ENCODE measurements at regions not wholly inside any gene's neighbourhood (a gene's known extent, or its start where the extent isn't known, plus 50 kb on each side); places are given as distances from the start of the nearest gene placed in this dataset.

- no TSS peak for BruUV-seq (replicated peaks)
- DNase-seq (ENCODE audit: low read depth, low spot score), result no peak
- no peaks in the 10 kb centered on the region for H3K9me3 ChIP-seq (ENCODE audit: control insufficient read depth in 1 of 2, insufficient read depth in 1 of 2, low read depth in 1 of 2, low read length in 2 of 2)
- H3K9me2 ChIP-seq (ENCODE audit: insufficient read depth), result no peaks in the 10 kb centered on the region
- H3K27me3 ChIP-seq (ENCODE audit: insufficient read depth, low read length), result no peaks in the 10 kb centered on the region
- TF ChIP-seq TCF7L2 (IDR thresholded peaks at IDR 0.05; ENCODE audit: borderline replicate concordance, extremely low read depth, insufficient read depth, insufficient read length) (no peak), CEBPB (IDR thresholded peaks at IDR 0.05; ENCODE audit: low read depth) (no peak), ELF1 (IDR thresholded peaks at IDR 0.05; ENCODE audit: borderline replicate concordance, low read depth) (no peak), SIN3A (IDR thresholded peaks at IDR 0.05; ENCODE audit: low read depth) (no peak), ZFX (IDR thresholded peaks at IDR 0.05) (no peak), POLR2A (IDR thresholded peaks at IDR 0.05; ENCODE audit: borderline replicate concordance, extremely low read depth, insufficient read depth, insufficient read length) (no peak), MAX (IDR thresholded peaks at IDR 0.05) (no peak), FOSL1 (IDR thresholded peaks at IDR 0.05; ENCODE audit: low read depth) (no peak)
- TF ChIP-seq, protein P1, sequence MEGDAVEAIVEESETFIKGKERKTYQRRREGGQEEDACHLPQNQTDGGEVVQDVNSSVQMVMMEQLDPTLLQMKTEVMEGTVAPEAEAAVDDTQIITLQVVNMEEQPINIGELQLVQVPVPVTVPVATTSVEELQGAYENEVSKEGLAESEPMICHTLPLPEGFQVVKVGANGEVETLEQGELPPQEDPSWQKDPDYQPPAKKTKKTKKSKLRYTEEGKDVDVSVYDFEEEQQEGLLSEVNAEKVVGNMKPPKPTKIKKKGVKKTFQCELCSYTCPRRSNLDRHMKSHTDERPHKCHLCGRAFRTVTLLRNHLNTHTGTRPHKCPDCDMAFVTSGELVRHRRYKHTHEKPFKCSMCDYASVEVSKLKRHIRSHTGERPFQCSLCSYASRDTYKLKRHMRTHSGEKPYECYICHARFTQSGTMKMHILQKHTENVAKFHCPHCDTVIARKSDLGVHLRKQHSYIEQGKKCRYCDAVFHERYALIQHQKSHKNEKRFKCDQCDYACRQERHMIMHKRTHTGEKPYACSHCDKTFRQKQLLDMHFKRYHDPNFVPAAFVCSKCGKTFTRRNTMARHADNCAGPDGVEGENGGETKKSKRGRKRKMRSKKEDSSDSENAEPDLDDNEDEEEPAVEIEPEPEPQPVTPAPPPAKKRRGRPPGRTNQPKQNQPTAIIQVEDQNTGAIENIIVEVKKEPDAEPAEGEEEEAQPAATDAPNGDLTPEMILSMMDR (IDR thresholded peaks at IDR 0.05 in 2 of 3, conservative IDR thresholded peaks at IDR 0.05 in 1 of 3; ENCODE audit: borderline replicate concordance in 1 of 3, insufficient read depth in 1 of 3, low read depth in 2 of 3, low read length in 2 of 3), result no peak
- POLR2A ChIA-PET, result no interaction called here
- no peaks in the 10 kb centered on the region for H4K20me1 ChIP-seq (ENCODE audit: insufficient read depth)
- no peak overlapping the region for H3K9ac ChIP-seq (ENCODE audit: low read length)
- H3K79me2 ChIP-seq (ENCODE audit: insufficient read depth, low read length), result no peaks in the 10 kb centered on the region
- CTCF ChIA-PET, result no interaction called here
- no peaks in the 10 kb centered on the region for H3K4me1 ChIP-seq (ENCODE audit: control insufficient read depth in 1 of 2, insufficient read depth in 2 of 2, low read length in 2 of 2)
- H3K4me3 ChIP-seq (replicated peaks in 1 of 2; ENCODE audit: low read depth in 1 of 2, low read length in 2 of 2), result no peak overlapping the region
- H2AFZ ChIP-seq (ENCODE audit: low read depth, low read length, poor library complexity, severe bottlenecking), result no peak overlapping the region
- RAD21 ChIA-PET (ENCODE audit: low non-redundant PET in 1 of 2, low total read pairs in 2 of 2, uncharacterized antibody in 2 of 2, unreplicated experiment in 2 of 2), result no interaction called here
- no peak overlapping the region for H3K4me2 ChIP-seq (ENCODE audit: low read length)
- intact Hi-C loops (cut with micrococcal nuclease), result no loop called here
- ATAC-seq, result no peak
- no peak overlapping the region for H3K27ac ChIP-seq (ENCODE audit: low read depth, low read length)
- H3K36me3 ChIP-seq (ENCODE audit: control insufficient read depth in 1 of 2, insufficient read depth in 2 of 2, low read length in 2 of 2), result no peaks in the 10 kb centered on the region
These were observed 552.4 kb downstream of the RFPL4B start for GRCh38 chr6:112899541-112899940.

DNA sequence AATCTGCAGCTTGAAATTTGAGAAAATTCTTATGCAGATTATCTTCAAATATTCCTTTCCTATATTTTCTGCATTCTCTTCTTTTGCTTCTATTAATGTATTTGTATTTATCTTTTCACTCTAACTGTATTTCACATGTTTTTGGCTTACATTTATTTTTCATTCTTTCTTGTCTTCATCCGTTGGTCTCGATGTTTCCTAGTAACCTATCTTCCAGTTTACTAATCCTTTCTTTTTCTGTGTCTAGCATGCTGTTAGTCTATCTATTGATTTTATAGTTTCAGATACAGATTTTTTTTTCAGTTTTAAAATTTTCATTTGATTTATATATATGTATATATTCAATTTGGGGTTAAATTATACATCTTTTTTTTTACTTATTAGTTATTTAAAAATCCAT, 556.2 kb downstream of the RFPL4B start:
- BruUV-seq (replicated peaks), result no TSS peak
- RAD21 ChIA-PET (ENCODE audit: low non-redundant PET in 1 of 2, low total read pairs in 2 of 2, uncharacterized antibody in 2 of 2, unreplicated experiment in 2 of 2), result no interaction called here
- POLR2A ChIA-PET, result no interaction called here
- TF ChIP-seq MAX (IDR thresholded peaks at IDR 0.05) (no peak), SP1 (IDR thresholded peaks at IDR 0.05; ENCODE audit: low read depth) (no peak), EZH2 (IDR thresholded peaks at IDR 0.05) (no peak), ELF1 (IDR thresholded peaks at IDR 0.05; ENCODE audit: borderline replicate concordance, low read depth) (no peak), POLR2AphosphoS5 (IDR thresholded peaks at IDR 0.05; ENCODE audit: low read depth, low read length) (no peak), CEBPB (IDR thresholded peaks at IDR 0.05; ENCODE audit: low read depth) (no peak), EZH2phosphoT487 (IDR thresholded peaks at IDR 0.05; ENCODE audit: borderline replicate concordance) (no peak), ZNF274 (IDR thresholded peaks at IDR 0.05; ENCODE audit: low read depth, low read length) (no peak)
- TF ChIP-seq, protein P2, sequence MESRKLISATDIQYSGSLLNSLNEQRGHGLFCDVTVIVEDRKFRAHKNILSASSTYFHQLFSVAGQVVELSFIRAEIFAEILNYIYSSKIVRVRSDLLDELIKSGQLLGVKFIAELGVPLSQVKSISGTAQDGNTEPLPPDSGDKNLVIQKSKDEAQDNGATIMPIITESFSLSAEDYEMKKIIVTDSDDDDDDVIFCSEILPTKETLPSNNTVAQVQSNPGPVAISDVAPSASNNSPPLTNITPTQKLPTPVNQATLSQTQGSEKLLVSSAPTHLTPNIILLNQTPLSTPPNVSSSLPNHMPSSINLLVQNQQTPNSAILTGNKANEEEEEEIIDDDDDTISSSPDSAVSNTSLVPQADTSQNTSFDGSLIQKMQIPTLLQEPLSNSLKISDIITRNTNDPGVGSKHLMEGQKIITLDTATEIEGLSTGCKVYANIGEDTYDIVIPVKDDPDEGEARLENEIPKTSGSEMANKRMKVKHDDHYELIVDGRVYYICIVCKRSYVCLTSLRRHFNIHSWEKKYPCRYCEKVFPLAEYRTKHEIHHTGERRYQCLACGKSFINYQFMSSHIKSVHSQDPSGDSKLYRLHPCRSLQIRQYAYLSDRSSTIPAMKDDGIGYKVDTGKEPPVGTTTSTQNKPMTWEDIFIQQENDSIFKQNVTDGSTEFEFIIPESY (IDR thresholded peaks at IDR 0.05; ENCODE audit: extremely low read depth, insufficient replicate concordance, low read length), result no peak

More for the DNA sequence above, 556.2 kb downstream of the RFPL4B start:
- Histone ChIP-seq H3K9ac (ENCODE audit: low read length) (no peak overlapping the region), H3K4me2 (ENCODE audit: low read length) (no peak overlapping the region), H3K79me2 (ENCODE audit: insufficient read depth, low read length) (no peaks in the 10 kb centered on the region), H4K20me1 (ENCODE audit: insufficient read depth) (no peaks in the 10 kb centered on the region), H3K27ac (ENCODE audit: low read depth, low read length) (no peak overlapping the region), H3K27me3 (ENCODE audit: insufficient read depth, low read length) (no peaks in the 10 kb centered on the region), H3K9me2 (ENCODE audit: insufficient read depth) (no peaks in the 10 kb centered on the region), H3K4me3 (replicated peaks in 1 of 2; ENCODE audit: low read depth in 1 of 2, low read length in 2 of 2) (no peak overlapping the region), H3K9me3 (ENCODE audit: control insufficient read depth in 1 of 2, insufficient read depth in 1 of 2, low read depth in 1 of 2, low read length in 2 of 2) (no peaks in the 10 kb centered on the region), H3K4me1 (ENCODE audit: control insufficient read depth in 1 of 2, insufficient read depth in 2 of 2, low read length in 2 of 2) (no peaks in the 10 kb centered on the region), H3K36me3 (ENCODE audit: control insufficient read depth in 1 of 2, insufficient read depth in 2 of 2, low read length in 2 of 2) (no peaks in the 10 kb centered on the region), H2AFZ (ENCODE audit: low read depth, low read length, poor library complexity, severe bottlenecking) (no peak overlapping the region)
- ATAC-seq (no peak), DNase-seq (ENCODE audit: low read depth, low spot score) (no peak)
- intact Hi-C loops (cut with micrococcal nuclease), result no loop called here
- CTCF ChIA-PET, result no interaction called here
